Testis (tissue), 2 donors: ENCODE measurements at regions not wholly inside any gene's neighbourhood (a gene's known extent, or its start where the extent isn't known, plus 50 kb on each side); places are given as distances from the start of the nearest gene placed in this dataset.

ENCODE experiments used
- POLR2A ChIP-seq: fragments of 450-650 bp; IDR thresholded peaks from one replicate; pipeline ENCODE4 v1.6.1; 2017; ENCODE audit warnings: antibody characterized with exemption, mild to moderate bottlenecking, moderate library complexity
- TF ChIP-seq, protein P1 (sequence below), 3 experiments: fragments of 450-650 bp in 2 of 3; fragments of 200-600 bp in 1 of 3; sonication (generic) in 1 of 3; IDR thresholded peaks; one replicate each; pipeline ENCODE4 v1.5.1; 2016 to 2019; ENCODE audit warnings: antibody characterized with exemption in 3 of 3, mild to moderate bottlenecking in 2 of 3, moderate library complexity in 1 of 3

- TF ChIP-seq, protein P1, sequence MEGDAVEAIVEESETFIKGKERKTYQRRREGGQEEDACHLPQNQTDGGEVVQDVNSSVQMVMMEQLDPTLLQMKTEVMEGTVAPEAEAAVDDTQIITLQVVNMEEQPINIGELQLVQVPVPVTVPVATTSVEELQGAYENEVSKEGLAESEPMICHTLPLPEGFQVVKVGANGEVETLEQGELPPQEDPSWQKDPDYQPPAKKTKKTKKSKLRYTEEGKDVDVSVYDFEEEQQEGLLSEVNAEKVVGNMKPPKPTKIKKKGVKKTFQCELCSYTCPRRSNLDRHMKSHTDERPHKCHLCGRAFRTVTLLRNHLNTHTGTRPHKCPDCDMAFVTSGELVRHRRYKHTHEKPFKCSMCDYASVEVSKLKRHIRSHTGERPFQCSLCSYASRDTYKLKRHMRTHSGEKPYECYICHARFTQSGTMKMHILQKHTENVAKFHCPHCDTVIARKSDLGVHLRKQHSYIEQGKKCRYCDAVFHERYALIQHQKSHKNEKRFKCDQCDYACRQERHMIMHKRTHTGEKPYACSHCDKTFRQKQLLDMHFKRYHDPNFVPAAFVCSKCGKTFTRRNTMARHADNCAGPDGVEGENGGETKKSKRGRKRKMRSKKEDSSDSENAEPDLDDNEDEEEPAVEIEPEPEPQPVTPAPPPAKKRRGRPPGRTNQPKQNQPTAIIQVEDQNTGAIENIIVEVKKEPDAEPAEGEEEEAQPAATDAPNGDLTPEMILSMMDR (IDR thresholded peaks at IDR 0.05): no peak
- no peak for TF ChIP-seq POLR2A
These were observed 223.6 kb upstream of the ISL1 start for GRCh38 chr5:51159606-51160005.
